GM12891 (cell line): ENCODE measurements at regions not wholly inside any gene's neighbourhood (a gene's known extent, or its start where the extent isn't known, plus 50 kb on each side); places are given as distances from the start of the nearest gene placed in this dataset.

Experiments used
- PAX5 ChIP-seq: IDR thresholded peaks from 2 replicates; pipeline ENCODE4 v1.6.1; 2011; ENCODE audit warnings: low read length, moderate library complexity, mild to moderate bottlenecking; ENCODE audit not compliant: insufficient read depth, severe bottlenecking
- POLR2A ChIP-seq: IDR thresholded peaks from 2 replicates; pipeline ENCODE4 v1.6.1; 2011; ENCODE audit warnings: low read depth, low read length, control low read depth
- POLR2AphosphoS5 ChIP-seq: IDR thresholded peaks from 2 replicates; pipeline ENCODE4 v1.6.1; 2011; ENCODE audit warnings: low read depth, low read length, control low read depth
- POU2F2 ChIP-seq: IDR thresholded peaks from 2 replicates; pipeline ENCODE4 v1.6.1; 2011; ENCODE audit warnings: low read depth, mild to moderate bottlenecking, control low read depth, low read length, moderate library complexity
- SPI1 ChIP-seq: IDR thresholded peaks from 2 replicates; pipeline ENCODE4 v1.6.1; 2011; ENCODE audit warnings: low read depth, low read length, control low read depth
- TAF1 ChIP-seq: IDR thresholded peaks from 2 replicates; pipeline ENCODE4 v1.6.1; 2011; ENCODE audit warnings: low read depth, low read length, control low read depth

DNA sequence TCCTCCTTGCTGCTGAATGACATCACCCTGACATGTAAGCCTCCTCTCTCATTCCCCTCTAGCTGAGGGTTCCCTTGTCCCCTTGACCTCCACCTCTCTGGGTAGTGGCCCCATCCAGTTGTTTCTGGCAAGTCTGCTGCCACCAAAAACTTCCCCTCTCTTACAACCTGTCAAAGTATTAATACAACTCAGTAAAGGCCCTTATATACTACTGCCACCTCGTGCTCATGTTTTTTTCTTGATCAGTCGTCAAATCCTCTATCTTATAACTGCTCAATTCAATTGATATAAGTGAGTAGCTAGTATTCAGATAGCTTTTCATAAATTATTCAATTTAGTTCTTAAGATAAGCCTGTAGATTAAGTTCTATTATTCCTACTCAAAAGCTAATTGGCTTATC, 249.6 kb downstream of the MBNL1 start:
- TF ChIP-seq POLR2A, result no peak
- no peak for TF ChIP-seq TAF1
- TF ChIP-seq POLR2AphosphoS5, result no peak
- no peak for TF ChIP-seq SPI1
- no peak for TF ChIP-seq POU2F2
- TF ChIP-seq PAX5, result no peak
